ENCODE measurements at regions not wholly inside any gene's neighbourhood (a gene's known extent, or its start where the extent isn't known, plus 50 kb on each side); places are given as distances from the start of the nearest gene placed in this dataset.
"Not testable (repeated sequence)": the region's sequence is repeated elsewhere in the genome, so short reads cannot be mapped to it uniquely, and the experiment has no call there.

GRCh38 chr13:50474088-50474662, 369.3 kb downstream of the DLEU7 start:
- no peaks in the 10 kb centered on the region for H3K36me3 Mint-ChIP-seq
- peaks cover 1% of the 10 kb centered on the region for H3K27me3 Mint-ChIP-seq
- no peak overlapping the region for H3K27ac Mint-ChIP-seq
- no peak overlapping the region for H3K4me3 Mint-ChIP-seq
- no peaks in the 10 kb centered on the region for H3K9me3 Mint-ChIP-seq (ENCODE audit: low read depth)
- H3K4me1 Mint-ChIP-seq (ENCODE audit: low read depth), result no peaks in the 10 kb centered on the region

- Mint-ChIP-seq H3K4me3 (no peak overlapping the region), H3K27ac (no peak overlapping the region)
These were observed 366.8 kb downstream of the DLEU7 start for GRCh38 chr13:50476577-50477285.

GRCh38 chr13:50481936-50482335, 361.6 kb downstream of the DLEU7 start:
- Mint-ChIP-seq H3K4me3 (no peak overlapping the region), H3K36me3 (no peaks in the 10 kb centered on the region), H3K27ac (no peak overlapping the region), H3K27me3 (no peaks in the 10 kb centered on the region), H3K4me1 (ENCODE audit: low read depth) (no peaks in the 10 kb centered on the region), H3K9me3 (ENCODE audit: low read depth) (no peaks in the 10 kb centered on the region)

More at GRCh38 chr13:50476577-50477285, 366.8 kb downstream of the DLEU7 start:
- Mint-ChIP-seq H3K4me1 (ENCODE audit: low read depth) (no peaks in the 10 kb centered on the region), H3K36me3 (no peaks in the 10 kb centered on the region), H3K9me3 (ENCODE audit: low read depth) (no peaks in the 10 kb centered on the region), H3K27me3 (peaks cover 1% of the 10 kb centered on the region)

- Mint-ChIP-seq H3K4me3 (no peak overlapping the region), H3K4me1 (ENCODE audit: low read depth) (no peaks in the 10 kb centered on the region), H3K27me3 (no peaks in the 10 kb centered on the region), H3K36me3 (no peaks in the 10 kb centered on the region), H3K9me3 (ENCODE audit: low read depth) (no peaks in the 10 kb centered on the region), H3K27ac (no peak overlapping the region)
These were observed 360.1 kb downstream of the DLEU7 start for GRCh38 chr13:50483416-50483815.

GRCh38 chr13:50484472-50485113, 358.9 kb downstream of the DLEU7 start:
- H3K27ac Mint-ChIP-seq, result no peak overlapping the region
- no peaks in the 10 kb centered on the region for H3K4me1 Mint-ChIP-seq (ENCODE audit: low read depth)
- no peaks in the 10 kb centered on the region for H3K36me3 Mint-ChIP-seq
- H3K9me3 Mint-ChIP-seq (ENCODE audit: low read depth), result no peaks in the 10 kb centered on the region
- no peak overlapping the region for H3K4me3 Mint-ChIP-seq
- H3K27me3 Mint-ChIP-seq, result no peaks in the 10 kb centered on the region

GRCh38 chr13:50485979-50486935, 357.2 kb downstream of the DLEU7 start:
- no peaks in the 10 kb centered on the region for H3K27me3 Mint-ChIP-seq
- H3K4me3 Mint-ChIP-seq, result no peak overlapping the region
- no peak overlapping the region for H3K27ac Mint-ChIP-seq
- no peaks in the 10 kb centered on the region for H3K36me3 Mint-ChIP-seq
- H3K9me3 Mint-ChIP-seq (ENCODE audit: low read depth), result no peaks in the 10 kb centered on the region
- no peaks in the 10 kb centered on the region for H3K4me1 Mint-ChIP-seq (ENCODE audit: low read depth)

- Mint-ChIP-seq H3K27me3 (no peaks in the 10 kb centered on the region), H3K9me3 (ENCODE audit: low read depth) (no peaks in the 10 kb centered on the region), H3K4me3 (no peak overlapping the region), H3K4me1 (ENCODE audit: low read depth) (no peaks in the 10 kb centered on the region), H3K27ac (no peak overlapping the region), H3K36me3 (no peaks in the 10 kb centered on the region)
These were observed 349.8 kb downstream of the DLEU7 start for GRCh38 chr13:50493683-50494082.

GRCh38 chr13:50494138-50494537, 349.4 kb downstream of the DLEU7 start:
- Mint-ChIP-seq H3K9me3 (ENCODE audit: low read depth) (no peaks in the 10 kb centered on the region), H3K27me3 (no peaks in the 10 kb centered on the region), H3K36me3 (no peaks in the 10 kb centered on the region), H3K4me1 (ENCODE audit: low read depth) (no peaks in the 10 kb centered on the region), H3K27ac (no peak overlapping the region), H3K4me3 (no peak overlapping the region)

GRCh38 chr13:50503212-50503611, 340.3 kb downstream of the DLEU7 start:
- not testable (repeated sequence) for H3K36me3 Mint-ChIP-seq; H3K9me3 Mint-ChIP-seq (ENCODE audit: low read depth); H3K4me3 Mint-ChIP-seq; H3K27me3 Mint-ChIP-seq; H3K4me1 Mint-ChIP-seq (ENCODE audit: low read depth); H3K27ac Mint-ChIP-seq

- H3K4me3 Mint-ChIP-seq, result no peak overlapping the region
- H3K36me3 Mint-ChIP-seq, result no peaks in the 10 kb centered on the region
- no peaks in the 10 kb centered on the region for H3K9me3 Mint-ChIP-seq (ENCODE audit: low read depth)
These were observed 334.3 kb downstream of the DLEU7 start for GRCh38 chr13:50509167-50509566.

GRCh38 chr13:50509771-50510441, 333.6 kb downstream of the DLEU7 start:
- Mint-ChIP-seq H3K4me3 (no peak overlapping the region), H3K27ac (no peak overlapping the region), H3K9me3 (ENCODE audit: low read depth) (no peaks in the 10 kb centered on the region), H3K27me3 (no peaks in the 10 kb centered on the region), H3K36me3 (no peaks in the 10 kb centered on the region), H3K4me1 (ENCODE audit: low read depth) (no peaks in the 10 kb centered on the region)

More at GRCh38 chr13:50509167-50509566, 334.3 kb downstream of the DLEU7 start:
- Mint-ChIP-seq H3K27ac (no peak overlapping the region), H3K27me3 (no peaks in the 10 kb centered on the region), H3K4me1 (ENCODE audit: low read depth) (no peaks in the 10 kb centered on the region)

- H3K9me3 Mint-ChIP-seq (ENCODE audit: low read depth); H3K27ac Mint-ChIP-seq; H3K27me3 Mint-ChIP-seq; H3K4me3 Mint-ChIP-seq; H3K36me3 Mint-ChIP-seq; H3K4me1 Mint-ChIP-seq (ENCODE audit: low read depth): not testable (repeated sequence)
These were observed 332.5 kb downstream of the DLEU7 start for GRCh38 chr13:50510885-50511545.

- Mint-ChIP-seq H3K27ac (no peak overlapping the region), H3K36me3 (no peaks in the 10 kb centered on the region), H3K4me1 (ENCODE audit: low read depth) (no peaks in the 10 kb centered on the region), H3K9me3 (ENCODE audit: low read depth) (no peaks in the 10 kb centered on the region), H3K4me3 (no peak overlapping the region), H3K27me3 (no peaks in the 10 kb centered on the region)
These were observed 331.6 kb downstream of the DLEU7 start for GRCh38 chr13:50511877-50512341.

All from activated naive CD8-positive, alpha-beta T cell (primary cell).